Uterus (tissue), 2 donors: ENCODE measurements at regions not wholly inside any gene's neighbourhood (a gene's known extent, or its start where the extent isn't known, plus 50 kb on each side); places are given as distances from the start of the nearest gene placed in this dataset.

Source experiments
- CTCF ChIP-seq, 4 experiments: fragments of 200-600 bp in 2 of 4; fragments of 450-650 bp in 2 of 4; sonication (generic) in 2 of 4; IDR thresholded peaks; one replicate each; pipeline ENCODE4 v1.5.1; 2016 to 2019; ENCODE audit warnings: antibody characterized with exemption in 4 of 4, mild to moderate bottlenecking in 2 of 4, moderate library complexity in 1 of 4
- POLR2A ChIP-seq, 2 donors: fragments of 450-650 bp; IDR thresholded peaks; one replicate each; pipeline ENCODE4 v1.6.1; 2016; ENCODE audit warnings: antibody characterized with exemption in 2 of 2, mild to moderate bottlenecking in 1 of 2, moderate library complexity in 1 of 2

DNA sequence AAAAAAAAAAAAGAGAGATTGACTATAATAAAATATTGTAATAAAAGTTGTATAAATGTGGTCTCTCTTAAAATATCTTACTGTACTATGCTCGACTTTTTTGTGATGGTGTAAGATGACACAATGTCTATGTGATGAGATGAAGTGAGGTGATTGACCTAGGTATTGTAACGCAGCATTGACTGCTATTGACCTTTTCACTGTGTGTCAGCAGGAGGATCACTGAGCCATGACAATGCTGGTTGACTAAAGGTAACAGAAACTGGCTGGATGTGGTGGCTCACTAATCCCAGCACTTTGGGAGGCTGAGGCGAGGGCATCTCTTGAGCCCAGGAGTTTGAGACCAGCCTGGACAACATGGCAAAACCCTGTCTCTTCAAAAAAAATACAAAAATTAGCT lies 78.6 kb upstream of the MYO10 start:
- TF ChIP-seq CTCF (IDR thresholded peaks at IDR 0.05) = no peak
- TF ChIP-seq POLR2A (IDR thresholded peaks at IDR 0.05) = no peak
